Gastroesophageal sphincter (tissue), 3 donors: ENCODE measurements at regions not wholly inside any gene's neighbourhood (a gene's known extent, or its start where the extent isn't known, plus 50 kb on each side); places are given as distances from the start of the nearest gene placed in this dataset.

Experiments used
- CTCF ChIP-seq, 4 experiments: fragments of 200-600 bp in 2 of 4; fragments of 450-650 bp in 2 of 4; sonication (generic) in 1 of 4; IDR thresholded peaks; one replicate each; pipeline ENCODE4 v1.5.1; 2017 to 2019; ENCODE audit warnings: antibody characterized with exemption in 4 of 4, mild to moderate bottlenecking in 2 of 4, moderate library complexity in 2 of 4
- POLR2A ChIP-seq, 2 donors: fragments of 450-650 bp; IDR thresholded peaks; one replicate each; pipeline ENCODE4 v1.6.1; 2017; ENCODE audit warnings: antibody characterized with exemption in 2 of 2, mild to moderate bottlenecking in 2 of 2, moderate library complexity in 1 of 2

GRCh38 chr5:30239331-30240022 is 954.0 kb upstream of the CDH6 start:
- TF ChIP-seq POLR2A (IDR thresholded peaks at IDR 0.05), result no peak
- TF ChIP-seq CTCF (IDR thresholded peaks at IDR 0.05), result no peak
